Gastrocnemius medialis (tissue), 4 donors: ENCODE measurements at regions not wholly inside any gene's neighbourhood (a gene's known extent, or its start where the extent isn't known, plus 50 kb on each side); places are given as distances from the start of the nearest gene placed in this dataset.
A peak's percentile ranks its signal among the peaks of the same experiment; 100 is the strongest.
"Not testable (repeated sequence)": the region's sequence is repeated elsewhere in the genome, so short reads cannot be mapped to it uniquely, and the experiment has no call there.

ENCODE experiments used
- ATAC-seq, 2 donors: fragments of 150-250 bp; one replicate each; pipeline ENCODE4 v1.9.1; 2016
- DNase-seq, 2 donors: peaks; one replicate each; pipeline ENCODE4 v3.0.0-alpha.2; 2019
- H3K27ac ChIP-seq, 4 donors: fragments of 200-600 bp; sonication (generic); 1 replicate in 1 of 4; 2 replicates in 3 of 4; pipeline ENCODE4 v1.5.1; 2016 to 2018; ENCODE audit warnings: mild to moderate bottlenecking in 2 of 4, moderate library complexity in 1 of 4
- H3K27me3 ChIP-seq, 3 donors: fragments of 200-600 bp; sonication (generic) in 2 of 3; 1 replicate in 1 of 3; 2 replicates in 2 of 3; pipeline versions ENCODE4 v1.5.1 to v1.6.0; 2016 to 2019; ENCODE audit warnings: mild to moderate bottlenecking in 1 of 3, moderate library complexity in 1 of 3
- H3K36me3 ChIP-seq, 2 donors: fragments of 200-600 bp; sonication (generic) in 1 of 2; one replicate each; pipeline ENCODE4 v1.5.1; 2017 to 2018
- H3K4me1 ChIP-seq, 2 donors: fragments of 200-600 bp; sonication (generic) in 1 of 2; one replicate each; pipeline ENCODE4 v1.5.1; 2016 to 2017; ENCODE audit warnings: mild to moderate bottlenecking in 2 of 2
- H3K4me3 ChIP-seq, 4 donors: fragments of 200-600 bp; sonication (generic) in 3 of 4; 1 replicate in 1 of 4; 2 replicates in 3 of 4; pipeline ENCODE4 v1.5.1; 2016 to 2019; ENCODE audit warnings: mild to moderate bottlenecking in 2 of 4
- H3K9me3 ChIP-seq, 3 donors: fragments of 200-600 bp; sonication (generic) in 2 of 3; 1 replicate in 1 of 3; 2 replicates in 2 of 3; pipeline ENCODE4 v1.5.1; 2016 to 2019
- POLR2A ChIP-seq, 2 donors: fragments of 450-650 bp; IDR thresholded peaks; one replicate each; pipeline ENCODE4 v1.6.1; 2017; ENCODE audit warnings: antibody characterized with exemption in 2 of 2, mild to moderate bottlenecking in 2 of 2, moderate library complexity in 2 of 2
- in situ Hi-C, 4 donors: fragments of 200-750 bp; cut with MboI; loops; one replicate each; pipeline versions ENCODE4 v1.15.0 to v1.8.0; 2017; ENCODE audit warnings: low sequenced_read_pairs in 4 of 4
- intact Hi-C: fragments of 100-400 bp; cut with DNase I; formaldehyde crosslinking; loops from one replicate; pipeline ENCODE4 v1.15.1; 2023; ENCODE audit warnings: low total_unique reads
- TF ChIP-seq, protein P1 (sequence below), 5 experiments: fragments of 450-650 bp in 3 of 5; fragments of 200-600 bp in 2 of 5; sonication (generic) in 2 of 5; IDR thresholded peaks in 4 of 5; conservative IDR thresholded peaks in 1 of 5; 1 replicate in 4 of 5; 2 replicates in 1 of 5; pipeline ENCODE4 v1.5.1; 2016 to 2019; ENCODE audit warnings: antibody characterized with exemption in 5 of 5, mild to moderate bottlenecking in 3 of 5, moderate library complexity in 3 of 5

DNA sequence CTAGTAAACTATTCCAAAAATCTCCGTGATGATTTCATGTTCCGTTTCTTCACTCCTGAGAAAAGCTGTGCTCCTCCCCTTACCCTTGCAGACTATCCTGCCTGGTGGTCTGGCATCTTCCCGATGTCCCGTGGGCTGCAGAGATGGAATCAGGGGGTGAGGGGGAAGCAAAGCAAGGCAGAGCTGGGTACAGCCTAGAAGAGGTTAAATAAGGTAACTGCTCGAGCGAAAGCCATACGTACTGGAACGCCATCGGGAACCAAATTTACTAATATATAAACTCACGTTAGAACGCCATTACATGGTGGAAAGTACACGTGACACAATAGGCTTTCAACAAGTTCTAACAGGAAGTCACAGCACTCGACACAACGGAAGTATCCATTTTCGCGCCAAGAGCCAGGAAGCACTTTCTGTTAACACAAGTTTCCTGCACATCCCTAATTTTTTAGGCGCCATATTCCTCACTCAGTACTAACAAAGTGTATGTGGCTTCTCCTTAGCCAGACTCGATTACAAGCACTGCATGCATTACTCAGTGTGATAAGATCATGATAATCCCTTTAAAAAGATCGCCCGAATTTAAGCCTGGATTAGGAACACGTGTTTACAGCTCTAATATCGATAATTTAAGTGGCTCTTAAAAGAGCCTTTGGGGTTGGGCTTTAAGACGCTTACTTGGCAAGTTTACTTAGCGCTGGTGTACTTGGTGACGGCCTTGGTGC is 101.6 kb upstream of the PRSS16 start:
- peak overlapping the region; percentile 71 to 83 (median 78) for H3K27ac ChIP-seq
- peaks cover 18 to 38% (median 20%) of the 10 kb centered on the region in 3 donors for H3K27me3 ChIP-seq
- peaks cover 0 to 7% of the 10 kb centered on the region in 2 donors for H3K4me1 ChIP-seq
- ATAC-seq (peak; percentile 56 to 69), DNase-seq (peak; percentile 63 to 71)
- TF ChIP-seq POLR2A (IDR thresholded peaks at IDR 0.05), result no peak
- TF ChIP-seq, protein P1, sequence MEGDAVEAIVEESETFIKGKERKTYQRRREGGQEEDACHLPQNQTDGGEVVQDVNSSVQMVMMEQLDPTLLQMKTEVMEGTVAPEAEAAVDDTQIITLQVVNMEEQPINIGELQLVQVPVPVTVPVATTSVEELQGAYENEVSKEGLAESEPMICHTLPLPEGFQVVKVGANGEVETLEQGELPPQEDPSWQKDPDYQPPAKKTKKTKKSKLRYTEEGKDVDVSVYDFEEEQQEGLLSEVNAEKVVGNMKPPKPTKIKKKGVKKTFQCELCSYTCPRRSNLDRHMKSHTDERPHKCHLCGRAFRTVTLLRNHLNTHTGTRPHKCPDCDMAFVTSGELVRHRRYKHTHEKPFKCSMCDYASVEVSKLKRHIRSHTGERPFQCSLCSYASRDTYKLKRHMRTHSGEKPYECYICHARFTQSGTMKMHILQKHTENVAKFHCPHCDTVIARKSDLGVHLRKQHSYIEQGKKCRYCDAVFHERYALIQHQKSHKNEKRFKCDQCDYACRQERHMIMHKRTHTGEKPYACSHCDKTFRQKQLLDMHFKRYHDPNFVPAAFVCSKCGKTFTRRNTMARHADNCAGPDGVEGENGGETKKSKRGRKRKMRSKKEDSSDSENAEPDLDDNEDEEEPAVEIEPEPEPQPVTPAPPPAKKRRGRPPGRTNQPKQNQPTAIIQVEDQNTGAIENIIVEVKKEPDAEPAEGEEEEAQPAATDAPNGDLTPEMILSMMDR (IDR thresholded peaks at IDR 0.05 in 4 of 5, conservative IDR thresholded peaks at IDR 0.05 in 1 of 5), result no peak
- H3K9me3 ChIP-seq, result no peaks in the 10 kb centered on the region
- peak overlapping the region; percentile 60 to 65 (median 62) for H3K4me3 ChIP-seq
- H3K36me3 ChIP-seq, result no peaks in the 10 kb centered on the region
- in situ Hi-C loops, result loop anchor here in 3 of 4 donors (25.0 kb wide), 4 partner anchors 859 to 1109 kb away; a partner anchor contains a TSS
- intact Hi-C loops, result loop anchor here (2.0 kb wide), 2 partner anchors 13 to 861 kb away; a partner anchor contains a TSS

DNA sequence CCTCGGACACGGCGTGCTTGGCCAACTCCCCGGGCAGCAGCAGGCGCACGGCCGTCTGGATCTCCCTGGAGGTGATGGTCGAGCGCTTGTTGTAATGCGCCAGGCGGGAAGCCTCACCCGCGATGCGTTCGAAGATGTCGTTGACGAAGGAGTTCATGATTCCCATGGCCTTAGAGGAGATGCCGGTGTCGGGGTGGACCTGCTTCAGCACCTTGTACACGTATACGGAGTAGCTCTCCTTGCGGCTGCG is 101.1 kb upstream of the PRSS16 start:
- not testable (repeated sequence) for DNase-seq, H3K4me1 ChIP-seq, ATAC-seq, H3K36me3 ChIP-seq, H3K9me3 ChIP-seq
- in situ Hi-C loops, result loop anchor here in 3 of 4 donors (25.0 kb wide), 4 partner anchors 859 to 1109 kb away; a partner anchor contains a TSS
- intact Hi-C loops, result loop anchor here (2.0 kb wide), 2 partner anchors 14 to 862 kb away; a partner anchor contains a TSS
- H3K4me3 ChIP-seq, result peak overlapping the region; percentile 60 to 65 (median 62)
- H3K27ac ChIP-seq, result peak overlapping the region; percentile 71 to 83 (median 78)
- H3K27me3 ChIP-seq, result peaks cover 18 to 38% (median 20%) of the 10 kb centered on the region in 3 donors

DNA sequence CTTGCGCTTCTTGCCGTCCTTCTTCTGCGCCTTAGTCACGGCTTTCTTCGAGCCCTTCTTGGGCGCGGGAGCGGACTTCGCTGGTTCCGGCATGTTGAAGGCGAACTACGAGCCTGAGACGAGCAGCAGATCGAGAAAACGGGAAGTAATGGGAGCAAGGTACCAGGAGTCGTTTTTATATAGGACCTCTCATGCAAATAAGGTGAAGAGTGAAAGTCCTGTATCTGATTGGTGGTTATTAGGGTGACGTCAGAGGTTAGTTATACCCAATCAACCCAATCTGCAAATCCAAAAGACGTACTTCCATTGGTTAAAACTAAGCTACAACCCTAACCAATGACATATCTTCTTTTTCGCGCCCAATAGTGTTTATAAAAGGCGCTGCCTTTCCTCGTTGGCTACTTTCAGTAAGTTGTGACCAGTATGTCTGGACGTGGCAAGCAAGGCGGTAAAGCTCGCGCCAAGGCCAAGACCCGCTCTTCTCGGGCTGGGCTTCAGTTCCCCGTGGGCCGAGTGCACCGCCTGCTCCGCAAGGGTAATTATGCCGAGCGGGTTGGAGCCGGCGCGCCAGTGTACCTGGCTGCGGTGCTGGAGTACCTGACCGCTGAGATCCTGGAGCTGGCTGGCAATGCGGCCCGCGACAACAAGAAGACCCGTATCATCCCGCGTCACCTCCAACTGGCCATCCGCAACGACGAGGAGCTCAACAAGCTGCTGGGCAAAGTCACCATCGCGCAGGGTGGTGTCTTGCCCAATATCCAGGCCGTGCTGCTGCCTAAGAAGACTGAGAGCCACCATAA is 100.6 kb upstream of the PRSS16 start:
- no peaks in the 10 kb centered on the region for H3K9me3 ChIP-seq
- peak overlapping the region; percentile 71 to 83 (median 78) for H3K27ac ChIP-seq
- H3K4me1 ChIP-seq, result peaks cover 0 to 7% of the 10 kb centered on the region in 2 donors
- H3K36me3 ChIP-seq, result no peaks in the 10 kb centered on the region
- TF ChIP-seq, protein P1 (IDR thresholded peaks at IDR 0.05 in 4 of 5, conservative IDR thresholded peaks at IDR 0.05 in 1 of 5), result no peak
- TF ChIP-seq POLR2A (IDR thresholded peaks at IDR 0.05), result peak; percentile 73 to 81
- peak overlapping the region; percentile 60 to 65 (median 62) for H3K4me3 ChIP-seq
- DNase-seq, result peak; percentile 49 to 56
- in situ Hi-C loops (loop anchor here in 3 of 4 donors (25.0 kb wide), 4 partner anchors 860 to 1110 kb away; a partner anchor contains a TSS), intact Hi-C loops (loop anchor here (2.0 kb wide), 2 partner anchors 14 to 862 kb away; a partner anchor contains a TSS)
- peaks cover 20 to 35% (median 23%) of the 10 kb centered on the region in 3 donors for H3K27me3 ChIP-seq
- peak; percentile 98 to 99 for ATAC-seq

DNA sequence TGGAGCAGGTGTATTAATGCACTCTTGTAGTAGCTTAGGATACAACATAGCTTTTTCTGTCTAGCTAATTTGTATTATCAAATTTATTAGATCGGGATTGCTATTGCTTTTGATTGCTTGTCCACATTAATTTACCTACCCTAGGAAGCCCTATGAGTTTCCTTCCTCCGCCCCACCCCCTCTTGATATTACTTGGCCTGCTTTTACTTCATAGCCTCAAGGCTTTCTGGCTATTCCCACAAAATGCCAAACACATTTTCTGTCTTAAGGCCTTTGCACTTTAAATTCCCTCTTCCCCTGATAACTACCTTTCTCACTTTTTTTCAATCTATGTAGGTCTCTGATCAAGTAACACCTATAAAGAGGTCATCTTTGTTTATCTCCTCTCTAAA is 99.1 kb upstream of the PRSS16 start:
- Histone ChIP-seq H3K9me3 (no peaks in the 10 kb centered on the region), H3K27ac (no peak overlapping the region), H3K4me3 (no peak overlapping the region), H3K36me3 (no peaks in the 10 kb centered on the region), H3K4me1 (peaks cover 0 to 7% of the 10 kb centered on the region in 2 donors), H3K27me3 (peaks cover 20 to 32% (median 23%) of the 10 kb centered on the region in 3 donors)
- DNase-seq (no peak), ATAC-seq (no peak)
- TF ChIP-seq, protein P1 (IDR thresholded peaks at IDR 0.05 in 4 of 5, conservative IDR thresholded peaks at IDR 0.05 in 1 of 5), result no peak
- TF ChIP-seq POLR2A (IDR thresholded peaks at IDR 0.05), result no peak
- intact Hi-C loops (no loop called here), in situ Hi-C loops (loop anchor here in 3 of 4 donors (25.0 kb wide), 4 partner anchors 861 to 1111 kb away; a partner anchor contains a TSS)

DNA sequence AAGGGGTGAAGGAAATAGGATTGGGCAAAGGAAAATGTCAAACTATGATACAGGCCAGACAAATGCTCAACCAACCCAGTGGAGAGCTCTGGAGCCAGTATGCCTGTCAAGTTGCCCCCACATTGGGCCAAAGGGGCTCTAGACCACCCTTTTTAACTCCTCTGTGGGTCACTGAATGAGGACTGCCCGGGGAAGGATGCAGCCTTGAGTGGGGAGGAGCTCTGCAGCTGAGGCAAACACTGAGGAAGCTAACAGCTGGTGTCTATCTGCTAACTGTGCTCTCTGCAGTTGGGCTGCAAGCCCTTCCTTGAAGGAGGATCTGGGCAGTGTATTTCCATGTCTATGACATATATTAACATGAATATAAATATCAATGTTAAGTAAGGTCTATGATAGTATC is 98.4 kb upstream of the PRSS16 start:
- ATAC-seq, result no peak
- in situ Hi-C loops, result loop anchor here in 3 of 4 donors (25.0 kb wide), 4 partner anchors 862 to 1112 kb away; a partner anchor contains a TSS

More for the DNA sequence above, 98.4 kb upstream of the PRSS16 start:
- peaks cover 0 to 7% of the 10 kb centered on the region in 2 donors for H3K4me1 ChIP-seq
- DNase-seq, result no peak
- intact Hi-C loops, result no loop called here
- no peaks in the 10 kb centered on the region for H3K36me3 ChIP-seq
- no peak overlapping the region for H3K27ac ChIP-seq
- no peaks in the 10 kb centered on the region for H3K9me3 ChIP-seq
- peaks cover 20 to 30% (median 23%) of the 10 kb centered on the region in 3 donors for H3K27me3 ChIP-seq
- TF ChIP-seq, protein P1 (IDR thresholded peaks at IDR 0.05 in 4 of 5, conservative IDR thresholded peaks at IDR 0.05 in 1 of 5), result no peak
- no peak for TF ChIP-seq POLR2A (IDR thresholded peaks at IDR 0.05)
- H3K4me3 ChIP-seq, result no peak overlapping the region
